GM23338 (cell line): ENCODE measurements at regions not wholly inside any gene's neighbourhood (a gene's known extent, or its start where the extent isn't known, plus 50 kb on each side); places are given as distances from the start of the nearest gene placed in this dataset.

ENCODE experiments used
- CREB1 ChIP-seq: fragments of 250-450 bp; sonication (Bioruptor Pico); IDR thresholded peaks from 2 replicates; pipeline ENCODE4 v1.5.0; 2020; ENCODE audit warnings: low read depth, mild to moderate bottlenecking, moderate library complexity
- EZH2 ChIP-seq: fragments of 200-600 bp; sonication (generic); IDR thresholded peaks from one replicate; pipeline ENCODE4 v1.8.0; 2017; ENCODE audit warnings: antibody characterized with exemption, mild to moderate bottlenecking, low read depth; ENCODE audit not compliant: unreplicated experiment
- EZH2phosphoT487 ChIP-seq: fragments of 200-600 bp; sonication (generic); IDR thresholded peaks from one replicate; pipeline ENCODE4 v1.8.1; 2018; ENCODE audit warnings: antibody characterized with exemption; ENCODE audit not compliant: unreplicated experiment
- JUNB ChIP-seq: IDR thresholded peaks from one replicate; pipeline ENCODE4 v1.6.1; 2016; ENCODE audit warnings: antibody characterized with exemption; ENCODE audit not compliant: unreplicated experiment
- NANOG ChIP-seq: IDR thresholded peaks from 2 replicates; pipeline ENCODE4 v1.6.1; 2016; ENCODE audit warnings: antibody characterized with exemption, borderline replicate concordance
- POLR2AphosphoS5 ChIP-seq: IDR thresholded peaks from 2 replicates; pipeline ENCODE4 v1.6.1; 2016; ENCODE audit warnings: antibody characterized with exemption, low read depth
- STAT1 ChIP-seq: IDR thresholded peaks from one replicate; pipeline ENCODE4 v1.6.1; 2016; ENCODE audit warnings: antibody characterized with exemption; ENCODE audit not compliant: unreplicated experiment
- ZNF114 ChIP-seq: fragments of 250-450 bp; sonication (Bioruptor Pico); IDR thresholded peaks from 2 replicates; pipeline ENCODE4 v1.5.0; 2020; ENCODE audit warnings: mild to moderate bottlenecking, moderate library complexity
- ZNF331 ChIP-seq: fragments of 250-450 bp; sonication (Bioruptor Pico); IDR thresholded peaks from 2 replicates; pipeline ENCODE4 v1.5.0; 2020; ENCODE audit warnings: low read depth, mild to moderate bottlenecking, moderate library complexity
- TF ChIP-seq, protein P1 (sequence below), 2 experiments: fragments of 200-600 bp in 1 of 2; sonication (generic) in 1 of 2; conservative IDR thresholded peaks; 2 replicates each; pipeline versions ENCODE4 v1.5.1 to v1.6.1; 2016 to 2017; ENCODE audit warnings: antibody characterized with exemption in 2 of 2, low read depth in 2 of 2, mild to moderate bottlenecking in 2 of 2, moderate library complexity in 1 of 2
- TF ChIP-seq, protein P2 (sequence below): fragments of 250-450 bp; sonication (Bioruptor Pico); IDR thresholded peaks from 2 replicates; pipeline ENCODE4 v1.5.0; 2020; ENCODE audit warnings: mild to moderate bottlenecking, moderate library complexity
- TF ChIP-seq, protein P3 (sequence below): IDR thresholded peaks from one replicate; pipeline ENCODE4 v1.6.1; 2018; ENCODE audit warnings: antibody characterized with exemption; ENCODE audit not compliant: unreplicated experiment
- TF ChIP-seq, protein P4 (sequence below): IDR thresholded peaks from 2 replicates; pipeline ENCODE4 v1.6.1; 2016; ENCODE audit warnings: antibody characterized with exemption

DNA sequence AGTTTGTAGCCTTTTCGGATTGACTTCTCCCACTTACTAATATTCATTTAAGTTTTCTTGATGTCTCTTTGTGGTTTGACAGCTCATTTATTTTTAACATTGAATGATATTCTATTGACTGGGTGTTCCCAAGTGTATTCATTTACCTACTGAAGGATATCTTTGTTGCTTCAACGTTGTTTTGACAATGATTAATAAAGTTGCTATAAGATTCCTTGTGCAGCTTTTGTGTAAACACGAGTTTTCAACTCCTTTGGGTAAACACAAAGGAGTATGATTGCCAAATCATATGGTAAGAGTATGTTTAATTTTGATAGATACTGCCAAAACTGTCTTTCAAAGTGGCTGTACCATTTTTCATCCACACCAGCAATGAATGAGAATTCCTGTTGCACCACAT is 1200.9 kb downstream of the DSC3 start:
- TF ChIP-seq, protein P1, sequence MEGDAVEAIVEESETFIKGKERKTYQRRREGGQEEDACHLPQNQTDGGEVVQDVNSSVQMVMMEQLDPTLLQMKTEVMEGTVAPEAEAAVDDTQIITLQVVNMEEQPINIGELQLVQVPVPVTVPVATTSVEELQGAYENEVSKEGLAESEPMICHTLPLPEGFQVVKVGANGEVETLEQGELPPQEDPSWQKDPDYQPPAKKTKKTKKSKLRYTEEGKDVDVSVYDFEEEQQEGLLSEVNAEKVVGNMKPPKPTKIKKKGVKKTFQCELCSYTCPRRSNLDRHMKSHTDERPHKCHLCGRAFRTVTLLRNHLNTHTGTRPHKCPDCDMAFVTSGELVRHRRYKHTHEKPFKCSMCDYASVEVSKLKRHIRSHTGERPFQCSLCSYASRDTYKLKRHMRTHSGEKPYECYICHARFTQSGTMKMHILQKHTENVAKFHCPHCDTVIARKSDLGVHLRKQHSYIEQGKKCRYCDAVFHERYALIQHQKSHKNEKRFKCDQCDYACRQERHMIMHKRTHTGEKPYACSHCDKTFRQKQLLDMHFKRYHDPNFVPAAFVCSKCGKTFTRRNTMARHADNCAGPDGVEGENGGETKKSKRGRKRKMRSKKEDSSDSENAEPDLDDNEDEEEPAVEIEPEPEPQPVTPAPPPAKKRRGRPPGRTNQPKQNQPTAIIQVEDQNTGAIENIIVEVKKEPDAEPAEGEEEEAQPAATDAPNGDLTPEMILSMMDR (conservative IDR thresholded peaks at IDR 0.05; ENCODE audit: low read depth in 2 of 2) = no peak
- TF ChIP-seq EZH2 = no peak
- TF ChIP-seq, protein P2, sequence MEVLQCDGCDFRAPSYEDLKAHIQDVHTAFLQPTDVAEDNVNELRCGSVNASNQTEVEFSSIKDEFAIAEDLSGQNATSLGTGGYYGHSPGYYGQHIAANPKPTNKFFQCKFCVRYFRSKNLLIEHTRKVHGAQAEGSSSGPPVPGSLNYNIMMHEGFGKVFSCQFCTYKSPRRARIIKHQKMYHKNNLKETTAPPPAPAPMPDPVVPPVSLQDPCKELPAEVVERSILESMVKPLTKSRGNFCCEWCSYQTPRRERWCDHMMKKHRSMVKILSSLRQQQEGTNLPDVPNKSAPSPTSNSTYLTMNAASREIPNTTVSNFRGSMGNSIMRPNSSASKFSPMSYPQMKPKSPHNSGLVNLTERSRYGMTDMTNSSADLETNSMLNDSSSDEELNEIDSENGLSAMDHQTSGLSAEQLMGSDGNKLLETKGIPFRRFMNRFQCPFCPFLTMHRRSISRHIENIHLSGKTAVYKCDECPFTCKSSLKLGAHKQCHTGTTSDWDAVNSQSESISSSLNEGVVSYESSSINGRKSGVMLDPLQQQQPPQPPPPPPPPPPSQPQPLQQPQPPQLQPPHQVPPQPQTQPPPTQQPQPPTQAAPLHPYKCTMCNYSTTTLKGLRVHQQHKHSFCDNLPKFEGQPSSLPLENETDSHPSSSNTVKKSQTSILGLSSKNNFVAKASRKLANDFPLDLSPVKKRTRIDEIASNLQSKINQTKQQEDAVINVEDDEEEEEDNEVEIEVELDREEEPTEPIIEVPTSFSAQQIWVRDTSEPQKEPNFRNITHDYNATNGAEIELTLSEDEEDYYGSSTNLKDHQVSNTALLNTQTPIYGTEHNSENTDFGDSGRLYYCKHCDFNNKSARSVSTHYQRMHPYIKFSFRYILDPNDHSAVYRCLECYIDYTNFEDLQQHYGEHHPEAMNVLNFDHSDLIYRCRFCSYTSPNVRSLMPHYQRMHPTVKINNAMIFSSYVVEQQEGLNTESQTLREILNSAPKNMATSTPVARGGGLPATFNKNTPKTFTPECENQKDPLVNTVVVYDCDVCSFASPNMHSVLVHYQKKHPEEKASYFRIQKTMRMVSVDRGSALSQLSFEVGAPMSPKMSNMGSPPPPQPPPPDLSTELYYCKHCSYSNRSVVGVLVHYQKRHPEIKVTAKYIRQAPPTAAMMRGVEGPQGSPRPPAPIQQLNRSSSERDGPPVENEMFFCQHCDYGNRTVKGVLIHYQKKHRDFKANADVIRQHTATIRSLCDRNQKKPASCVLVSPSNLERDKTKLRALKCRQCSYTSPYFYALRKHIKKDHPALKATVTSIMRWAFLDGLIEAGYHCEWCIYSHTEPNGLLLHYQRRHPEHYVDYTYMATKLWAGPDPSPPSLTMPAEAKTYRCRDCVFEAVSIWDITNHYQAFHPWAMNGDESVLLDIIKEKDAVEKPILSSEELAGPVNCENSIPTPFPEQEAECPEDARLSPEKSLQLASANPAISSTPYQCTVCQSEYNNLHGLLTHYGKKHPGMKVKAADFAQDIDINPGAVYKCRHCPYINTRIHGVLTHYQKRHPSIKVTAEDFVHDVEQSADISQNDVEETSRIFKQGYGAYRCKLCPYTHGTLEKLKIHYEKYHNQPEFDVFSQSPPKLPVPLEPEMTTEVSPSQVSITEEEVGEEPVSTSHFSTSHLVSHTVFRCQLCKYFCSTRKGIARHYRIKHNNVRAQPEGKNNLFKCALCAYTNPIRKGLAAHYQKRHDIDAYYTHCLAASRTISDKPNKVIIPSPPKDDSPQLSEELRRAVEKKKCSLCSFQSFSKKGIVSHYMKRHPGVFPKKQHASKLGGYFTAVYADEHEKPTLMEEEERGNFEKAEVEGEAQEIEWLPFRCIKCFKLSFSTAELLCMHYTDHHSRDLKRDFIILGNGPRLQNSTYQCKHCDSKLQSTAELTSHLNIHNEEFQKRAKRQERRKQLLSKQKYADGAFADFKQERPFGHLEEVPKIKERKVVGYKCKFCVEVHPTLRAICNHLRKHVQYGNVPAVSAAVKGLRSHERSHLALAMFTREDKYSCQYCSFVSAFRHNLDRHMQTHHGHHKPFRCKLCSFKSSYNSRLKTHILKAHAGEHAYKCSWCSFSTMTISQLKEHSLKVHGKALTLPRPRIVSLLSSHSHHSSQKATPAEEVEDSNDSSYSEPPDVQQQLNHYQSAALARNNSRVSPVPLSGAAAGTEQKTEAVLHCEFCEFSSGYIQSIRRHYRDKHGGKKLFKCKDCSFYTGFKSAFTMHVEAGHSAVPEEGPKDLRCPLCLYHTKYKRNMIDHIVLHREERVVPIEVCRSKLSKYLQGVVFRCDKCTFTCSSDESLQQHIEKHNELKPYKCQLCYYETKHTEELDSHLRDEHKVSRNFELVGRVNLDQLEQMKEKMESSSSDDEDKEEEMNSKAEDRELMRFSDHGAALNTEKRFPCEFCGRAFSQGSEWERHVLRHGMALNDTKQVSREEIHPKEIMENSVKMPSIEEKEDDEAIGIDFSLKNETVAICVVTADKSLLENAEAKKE (CRISPR knock-in tag) = no peak
- no peak for TF ChIP-seq ZNF114 (CRISPR knock-in tag)
- TF ChIP-seq POLR2AphosphoS5 = no peak
- no peak for TF ChIP-seq JUNB
- no peak for TF ChIP-seq STAT1
- TF ChIP-seq, protein P3, sequence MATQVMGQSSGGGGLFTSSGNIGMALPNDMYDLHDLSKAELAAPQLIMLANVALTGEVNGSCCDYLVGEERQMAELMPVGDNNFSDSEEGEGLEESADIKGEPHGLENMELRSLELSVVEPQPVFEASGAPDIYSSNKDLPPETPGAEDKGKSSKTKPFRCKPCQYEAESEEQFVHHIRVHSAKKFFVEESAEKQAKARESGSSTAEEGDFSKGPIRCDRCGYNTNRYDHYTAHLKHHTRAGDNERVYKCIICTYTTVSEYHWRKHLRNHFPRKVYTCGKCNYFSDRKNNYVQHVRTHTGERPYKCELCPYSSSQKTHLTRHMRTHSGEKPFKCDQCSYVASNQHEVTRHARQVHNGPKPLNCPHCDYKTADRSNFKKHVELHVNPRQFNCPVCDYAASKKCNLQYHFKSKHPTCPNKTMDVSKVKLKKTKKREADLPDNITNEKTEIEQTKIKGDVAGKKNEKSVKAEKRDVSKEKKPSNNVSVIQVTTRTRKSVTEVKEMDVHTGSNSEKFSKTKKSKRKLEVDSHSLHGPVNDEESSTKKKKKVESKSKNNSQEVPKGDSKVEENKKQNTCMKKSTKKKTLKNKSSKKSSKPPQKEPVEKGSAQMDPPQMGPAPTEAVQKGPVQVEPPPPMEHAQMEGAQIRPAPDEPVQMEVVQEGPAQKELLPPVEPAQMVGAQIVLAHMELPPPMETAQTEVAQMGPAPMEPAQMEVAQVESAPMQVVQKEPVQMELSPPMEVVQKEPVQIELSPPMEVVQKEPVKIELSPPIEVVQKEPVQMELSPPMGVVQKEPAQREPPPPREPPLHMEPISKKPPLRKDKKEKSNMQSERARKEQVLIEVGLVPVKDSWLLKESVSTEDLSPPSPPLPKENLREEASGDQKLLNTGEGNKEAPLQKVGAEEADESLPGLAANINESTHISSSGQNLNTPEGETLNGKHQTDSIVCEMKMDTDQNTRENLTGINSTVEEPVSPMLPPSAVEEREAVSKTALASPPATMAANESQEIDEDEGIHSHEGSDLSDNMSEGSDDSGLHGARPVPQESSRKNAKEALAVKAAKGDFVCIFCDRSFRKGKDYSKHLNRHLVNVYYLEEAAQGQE = no peak
- no peak for TF ChIP-seq ZNF331 (CRISPR knock-in tag)
- TF ChIP-seq EZH2phosphoT487 = no peak
- TF ChIP-seq CREB1 (CRISPR knock-in tag) = no peak
- TF ChIP-seq, protein P4, sequence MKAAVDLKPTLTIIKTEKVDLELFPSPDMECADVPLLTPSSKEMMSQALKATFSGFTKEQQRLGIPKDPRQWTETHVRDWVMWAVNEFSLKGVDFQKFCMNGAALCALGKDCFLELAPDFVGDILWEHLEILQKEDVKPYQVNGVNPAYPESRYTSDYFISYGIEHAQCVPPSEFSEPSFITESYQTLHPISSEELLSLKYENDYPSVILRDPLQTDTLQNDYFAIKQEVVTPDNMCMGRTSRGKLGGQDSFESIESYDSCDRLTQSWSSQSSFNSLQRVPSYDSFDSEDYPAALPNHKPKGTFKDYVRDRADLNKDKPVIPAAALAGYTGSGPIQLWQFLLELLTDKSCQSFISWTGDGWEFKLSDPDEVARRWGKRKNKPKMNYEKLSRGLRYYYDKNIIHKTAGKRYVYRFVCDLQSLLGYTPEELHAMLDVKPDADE = no peak
- TF ChIP-seq NANOG = no peak
